CD14-positive monocyte (primary cell): ENCODE measurements at regions not wholly inside any gene's neighbourhood (a gene's known extent, or its start where the extent isn't known, plus 50 kb on each side); places are given as distances from the start of the nearest gene placed in this dataset.
A peak's percentile ranks its signal among the peaks of the same experiment; 100 is the strongest.

Source experiments
- DNase-seq, 3 donors: peaks; one replicate each; pipeline ENCODE4 v3.0.0-alpha.2; 2011 to 2022
- H2AFZ ChIP-seq: 2 replicates; pipeline ENCODE4 v1.6.0; 2012; ENCODE audit warnings: mild to moderate bottlenecking, low read depth, low read length, inconsistent platforms; ENCODE audit not compliant: insufficient read depth, poor library complexity, severe bottlenecking
- H3K27ac ChIP-seq, 2 donors: 1 replicate in 1 of 2; 2 replicates in 1 of 2; pipeline ENCODE4 v1.5.1; 2012 to 2013; ENCODE audit warnings: low read length in 2 of 2, control low read depth in 1 of 2, inconsistent platforms in 1 of 2, low read depth in 1 of 2, mild to moderate bottlenecking in 1 of 2
- H3K27me3 ChIP-seq, 2 donors: one replicate each; pipeline versions ENCODE4 v1.6.0 to v1.6.1; 2011 to 2013; ENCODE audit warnings: low read length in 2 of 2; ENCODE audit not compliant: control insufficient read depth in 2 of 2, insufficient read depth in 2 of 2
- H3K36me3 ChIP-seq, 2 donors: replicated peaks in 1 of 2; 1 replicate in 1 of 2; 2 replicates in 1 of 2; pipeline versions ENCODE4 v1.5.1 to v1.6.1; 2012 to 2013; ENCODE audit warnings: low read length in 2 of 2, control low read depth in 1 of 2, inconsistent platforms in 1 of 2, mild to moderate bottlenecking in 1 of 2; ENCODE audit not compliant: insufficient read depth in 2 of 2, control insufficient read depth in 1 of 2
- H3K4me1 ChIP-seq, 2 donors: 1 replicate in 1 of 2; 2 replicates in 1 of 2; pipeline versions ENCODE4 v1.5.1 to v1.6.1; 2012 to 2013; ENCODE audit warnings: low read length in 2 of 2, control low read depth in 1 of 2, inconsistent platforms in 1 of 2, mild to moderate bottlenecking in 1 of 2, moderate library complexity in 1 of 2; ENCODE audit not compliant: insufficient read depth in 2 of 2, control insufficient read depth in 1 of 2
- H3K4me2 ChIP-seq: replicated peaks from 2 replicates; pipeline ENCODE3; 2012; ENCODE audit warnings: low read length, moderate library complexity, mild to moderate bottlenecking; ENCODE audit not compliant: poor library complexity, severe bottlenecking; ENCODE audit errors: extremely low read depth
- H3K4me3 ChIP-seq, 3 experiments: fragments of 200-600 bp in 1 of 3; sonication (generic) in 1 of 3; replicated peaks in 1 of 3; 1 replicate in 2 of 3; 2 replicates in 1 of 3; pipeline ENCODE4 v1.5.1; 2011 to 2013; ENCODE audit warnings: low read length in 3 of 3, mild to moderate bottlenecking in 3 of 3, control low read depth in 2 of 3, low read depth in 2 of 3, inconsistent platforms in 1 of 3, moderate library complexity in 1 of 3
- H3K79me2 ChIP-seq: 2 replicates; pipeline ENCODE4 v1.6.0; 2012; ENCODE audit warnings: mild to moderate bottlenecking, control low read depth, inconsistent platforms, low read length, moderate library complexity; ENCODE audit not compliant: insufficient read depth
- H3K9ac ChIP-seq: 2 replicates; pipeline ENCODE4 v1.6.0; 2017; ENCODE audit warnings: low read length, mild to moderate bottlenecking; ENCODE audit not compliant: insufficient read depth, poor library complexity, severe bottlenecking
- H3K9me3 ChIP-seq, 2 donors: replicated peaks in 1 of 2; 1 replicate in 1 of 2; 2 replicates in 1 of 2; pipeline versions ENCODE4 v1.5.1 to v1.6.1; 2012 to 2013; ENCODE audit warnings: low read length in 2 of 2, control low read depth in 1 of 2; ENCODE audit not compliant: control insufficient read depth in 1 of 2, insufficient read depth in 1 of 2
- H4K20me1 ChIP-seq: 2 replicates; pipeline ENCODE4 v1.6.0; 2012; ENCODE audit warnings: mild to moderate bottlenecking, low read length, control low read depth, moderate library complexity; ENCODE audit not compliant: insufficient read depth
- H3K27ac Mint-ChIP-seq, 7 donors: one replicate each; pipeline ENCODE4 v1.8.0; 2020; ENCODE audit warnings: mild to moderate bottlenecking in 7 of 7, mixed read lengths in 7 of 7, moderate library complexity in 6 of 7, inconsistent platforms in 2 of 7
- H3K27me3 Mint-ChIP-seq, 3 donors: one replicate each; pipeline ENCODE4 v1.8.0; 2021 to 2022; ENCODE audit warnings: low read depth in 3 of 3, mild to moderate bottlenecking in 3 of 3, mixed read lengths in 3 of 3, moderate library complexity in 3 of 3, inconsistent platforms in 1 of 3
- H3K36me3 Mint-ChIP-seq, 2 donors: one replicate each; pipeline ENCODE4 v1.8.0; 2020; ENCODE audit warnings: mixed read lengths in 2 of 2, inconsistent platforms in 1 of 2, mild to moderate bottlenecking in 1 of 2
- H3K4me1 Mint-ChIP-seq: one replicate; pipeline ENCODE4 v1.8.0; 2020; ENCODE audit warnings: mild to moderate bottlenecking, mixed read lengths
- H3K4me3 Mint-ChIP-seq, 2 donors: one replicate each; pipeline ENCODE4 v1.8.0; 2020; ENCODE audit warnings: mild to moderate bottlenecking in 2 of 2, mixed read lengths in 2 of 2, moderate library complexity in 1 of 2
- H3K9me3 Mint-ChIP-seq, 7 donors: one replicate each; pipeline ENCODE4 v1.8.0; 2020 to 2022; ENCODE audit warnings: mixed read lengths in 7 of 7, mild to moderate bottlenecking in 6 of 7, moderate library complexity in 6 of 7, inconsistent platforms in 2 of 7
- WGBS: methylation state at CpG from one replicate; pipeline ENCODE4 v1.1.5; 2013; ENCODE audit warnings: missing lambda C conversion rate; ENCODE audit not compliant: insufficient coverage; 5-methylcytosine and 5-hydroxymethylcytosine counted together
- intact Hi-C, 2 donors: fragments of 100-400 bp; cut with micrococcal nuclease; formaldehyde crosslinking; loops; one replicate each; pipeline versions ENCODE4 v1.15.0 to v1.15.1; 2023
- TF ChIP-seq, protein P1 (sequence below): fragments of 200-600 bp; IDR thresholded peaks from one replicate; pipeline ENCODE4 v1.8.0; 2022; ENCODE audit warnings: antibody characterized with exemption, mild to moderate bottlenecking

DNA sequence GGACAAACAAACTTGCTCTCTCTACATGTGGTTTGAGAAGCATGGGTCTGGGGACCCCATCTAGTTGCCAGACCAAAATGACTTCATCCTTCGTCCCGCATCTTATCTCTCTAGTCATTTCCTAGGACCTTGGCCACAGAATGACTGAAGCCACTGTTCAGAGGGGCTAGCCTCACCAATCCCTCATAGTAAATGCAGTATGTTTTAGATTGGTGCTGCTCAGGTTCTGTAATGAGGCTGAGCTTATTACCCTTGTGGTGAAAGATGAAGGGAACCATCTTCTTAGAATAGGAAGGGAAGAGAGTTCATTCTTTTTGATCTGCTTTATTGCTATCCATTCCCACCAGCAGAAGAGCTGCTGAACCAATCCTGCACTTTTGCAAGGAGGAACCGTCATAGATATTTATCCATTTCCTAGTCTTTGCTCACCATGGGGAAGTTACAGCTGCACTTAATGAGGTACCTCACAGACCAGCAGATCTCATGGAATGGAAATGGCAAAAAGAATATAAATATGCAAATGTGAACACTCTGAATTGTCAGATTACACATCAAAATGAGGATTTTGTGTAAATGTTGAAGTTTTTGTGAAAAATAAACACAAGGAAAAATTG lies 436.7 kb downstream of the LPIN1 start:
- H3K9me3 Mint-ChIP-seq = peaks cover 0 to 3% (median 0%) of the 10 kb centered on the region in 7 donors

DNA sequence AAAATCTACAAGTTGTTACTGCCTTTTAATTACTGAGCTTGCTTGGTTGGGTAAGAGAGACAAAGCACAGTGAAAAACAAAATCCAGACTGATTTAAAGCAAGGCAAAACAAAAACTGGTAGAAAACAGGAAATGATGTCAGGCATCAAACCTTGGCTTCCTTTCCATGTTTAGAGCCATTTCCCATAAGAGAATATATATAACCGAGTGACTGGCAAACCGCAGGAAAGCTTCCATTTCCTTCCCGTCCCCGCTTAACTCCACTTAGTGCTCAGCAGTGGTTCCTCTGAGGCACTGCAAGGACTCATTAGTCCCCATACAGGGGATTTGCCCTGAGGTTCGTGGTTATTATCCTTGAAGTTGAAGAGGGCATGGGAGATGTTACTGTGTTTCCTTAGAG lies 446.3 kb downstream of the LPIN1 start:
- intact Hi-C loops = no loop called here
- Mint-ChIP-seq H3K4me1 (peaks cover 12% of the 10 kb centered on the region), H3K4me3 (peak overlapping the region in 1 of 2 donors; percentile 56), H3K36me3 (peaks cover 0 to 2% of the 10 kb centered on the region in 2 donors), H3K27ac (peak overlapping the region in 6 of 7 donors; percentile 17 to 80 (median 58)), H3K27me3 (peaks cover 0 to 4% (median 0%) of the 10 kb centered on the region in 3 donors), H3K9me3 (peaks cover 0 to 11% (median 9%) of the 10 kb centered on the region in 7 donors)
- no peak overlapping the region for H3K27ac ChIP-seq
- TF ChIP-seq, protein P1, sequence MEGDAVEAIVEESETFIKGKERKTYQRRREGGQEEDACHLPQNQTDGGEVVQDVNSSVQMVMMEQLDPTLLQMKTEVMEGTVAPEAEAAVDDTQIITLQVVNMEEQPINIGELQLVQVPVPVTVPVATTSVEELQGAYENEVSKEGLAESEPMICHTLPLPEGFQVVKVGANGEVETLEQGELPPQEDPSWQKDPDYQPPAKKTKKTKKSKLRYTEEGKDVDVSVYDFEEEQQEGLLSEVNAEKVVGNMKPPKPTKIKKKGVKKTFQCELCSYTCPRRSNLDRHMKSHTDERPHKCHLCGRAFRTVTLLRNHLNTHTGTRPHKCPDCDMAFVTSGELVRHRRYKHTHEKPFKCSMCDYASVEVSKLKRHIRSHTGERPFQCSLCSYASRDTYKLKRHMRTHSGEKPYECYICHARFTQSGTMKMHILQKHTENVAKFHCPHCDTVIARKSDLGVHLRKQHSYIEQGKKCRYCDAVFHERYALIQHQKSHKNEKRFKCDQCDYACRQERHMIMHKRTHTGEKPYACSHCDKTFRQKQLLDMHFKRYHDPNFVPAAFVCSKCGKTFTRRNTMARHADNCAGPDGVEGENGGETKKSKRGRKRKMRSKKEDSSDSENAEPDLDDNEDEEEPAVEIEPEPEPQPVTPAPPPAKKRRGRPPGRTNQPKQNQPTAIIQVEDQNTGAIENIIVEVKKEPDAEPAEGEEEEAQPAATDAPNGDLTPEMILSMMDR = no peak
- no peak overlapping the region for H3K9ac ChIP-seq
- no peaks in the 10 kb centered on the region for H3K27me3 ChIP-seq
- no peaks in the 10 kb centered on the region for H3K79me2 ChIP-seq
- H4K20me1 ChIP-seq = no peaks in the 10 kb centered on the region
- peaks cover 10 to 11% of the 10 kb centered on the region in 2 donors for H3K4me1 ChIP-seq
- 0% methylated on average over 2 of the region's 5 CpGs for WGBS
- peak; percentile 41 to 62 (median 51) for DNase-seq
- H3K4me3 ChIP-seq = peak overlapping the region in 1 of 3 experiments; percentile 27
- H3K36me3 ChIP-seq = no peaks in the 10 kb centered on the region
- no peak overlapping the region for H2AFZ ChIP-seq
- peak overlapping the region; percentile 48 for H3K4me2 ChIP-seq
- no peaks in the 10 kb centered on the region for H3K9me3 ChIP-seq

More for the DNA sequence above, 436.7 kb downstream of the LPIN1 start:
- Histone ChIP-seq H3K27ac (no peak overlapping the region), H3K79me2 (no peaks in the 10 kb centered on the region), H3K9ac (no peak overlapping the region), H3K4me2 (no peak overlapping the region), H4K20me1 (no peaks in the 10 kb centered on the region), H3K27me3 (no peaks in the 10 kb centered on the region), H3K4me1 (no peaks in the 10 kb centered on the region), H3K36me3 (no peaks in the 10 kb centered on the region), H3K4me3 (no peak overlapping the region), H2AFZ (no peak overlapping the region), H3K9me3 (no peaks in the 10 kb centered on the region)
- no CpG with 5 or more reads among the region's 3 CpGs for WGBS
- TF ChIP-seq, protein P1 = no peak
- peak in 2 of 3 donors; percentile 17 to 20 for DNase-seq
- Mint-ChIP-seq H3K4me3 (peak overlapping the region in 1 of 2 donors; percentile 26), H3K36me3 (no peaks in the 10 kb centered on the region), H3K27me3 (peaks cover under 1 to 7% (median 4%) of the 10 kb centered on the region in 3 donors), H3K27ac (no peak overlapping the region), H3K4me1 (peaks cover 6% of the 10 kb centered on the region)
- intact Hi-C loops = no loop called here
